ENCODE measurements at regions not wholly inside any gene's neighbourhood (a gene's known extent, or its start where the extent isn't known, plus 50 kb on each side); places are given as distances from the start of the nearest gene placed in this dataset.
"Not testable (repeated sequence)": the region's sequence is repeated elsewhere in the genome, so short reads cannot be mapped to it uniquely, and the experiment has no call there.

DNA sequence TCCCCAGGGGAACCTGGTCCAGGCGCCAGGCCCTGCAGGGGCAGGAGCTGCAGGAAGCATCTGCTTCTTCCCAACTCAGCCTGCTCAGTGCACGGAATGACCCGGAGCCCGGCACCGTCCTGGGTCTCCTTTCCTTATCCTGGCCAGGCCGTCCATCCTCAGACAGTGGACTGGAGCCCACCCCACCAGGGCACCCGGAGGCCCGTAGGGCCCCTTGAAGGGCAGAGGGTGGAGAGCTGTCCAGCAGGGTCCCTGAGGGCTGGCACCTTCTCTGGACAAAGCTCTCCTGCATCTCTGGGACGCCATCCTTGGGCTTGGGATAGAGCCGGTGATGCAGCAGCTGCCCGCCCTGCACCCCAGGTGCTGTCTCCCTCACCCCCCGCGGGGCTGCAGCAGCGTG, 207.9 kb downstream of the TMEM121 start:
- not testable (repeated sequence) for H3K36me3 ChIP-seq (ENCODE audit: control insufficient read depth, insufficient read depth, low read length); H3K27me3 ChIP-seq (replicated peaks; ENCODE audit: control insufficient read depth, insufficient read depth, low read length, poor library complexity, severe bottlenecking); DNase-seq; H3K27ac ChIP-seq (ENCODE audit: insufficient read depth, low read length, poor library complexity, severe bottlenecking); H3K9me3 ChIP-seq (ENCODE audit: control insufficient read depth, low read length); H3K4me1 ChIP-seq (ENCODE audit: control insufficient read depth, insufficient read depth, low read length, poor library complexity, severe bottlenecking); H3K4me3 ChIP-seq (ENCODE audit: insufficient read depth, low read depth, low read length, poor library complexity, severe bottlenecking)

DNA sequence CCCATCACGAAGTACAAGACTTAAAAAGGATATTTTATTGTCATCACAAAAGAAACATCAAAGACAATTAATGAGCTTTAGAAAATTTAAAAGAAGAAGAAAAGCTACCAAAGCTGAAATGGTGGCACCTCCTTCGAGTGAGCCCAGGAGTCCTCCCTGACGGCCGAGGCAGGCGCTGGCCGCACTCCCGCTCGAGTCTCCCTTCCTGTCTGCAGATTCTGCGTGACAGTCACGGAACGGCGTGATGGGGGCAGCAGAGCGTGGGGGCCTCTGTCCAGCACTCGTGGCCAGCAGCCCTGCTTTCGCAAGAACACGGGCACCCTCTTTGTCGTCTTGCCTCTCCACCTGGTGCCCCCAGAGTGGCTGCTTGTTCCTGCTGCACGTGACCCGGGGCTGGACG, 209.9 kb downstream of the TMEM121 start:
- H3K36me3 ChIP-seq (ENCODE audit: control insufficient read depth, insufficient read depth, low read length); H3K27me3 ChIP-seq (replicated peaks; ENCODE audit: control insufficient read depth, insufficient read depth, low read length, poor library complexity, severe bottlenecking); DNase-seq; H3K9me3 ChIP-seq (ENCODE audit: control insufficient read depth, low read length); H3K4me3 ChIP-seq (ENCODE audit: insufficient read depth, low read depth, low read length, poor library complexity, severe bottlenecking); H3K27ac ChIP-seq (ENCODE audit: insufficient read depth, low read length, poor library complexity, severe bottlenecking); H3K4me1 ChIP-seq (ENCODE audit: control insufficient read depth, insufficient read depth, low read length, poor library complexity, severe bottlenecking): not testable (repeated sequence)

DNA sequence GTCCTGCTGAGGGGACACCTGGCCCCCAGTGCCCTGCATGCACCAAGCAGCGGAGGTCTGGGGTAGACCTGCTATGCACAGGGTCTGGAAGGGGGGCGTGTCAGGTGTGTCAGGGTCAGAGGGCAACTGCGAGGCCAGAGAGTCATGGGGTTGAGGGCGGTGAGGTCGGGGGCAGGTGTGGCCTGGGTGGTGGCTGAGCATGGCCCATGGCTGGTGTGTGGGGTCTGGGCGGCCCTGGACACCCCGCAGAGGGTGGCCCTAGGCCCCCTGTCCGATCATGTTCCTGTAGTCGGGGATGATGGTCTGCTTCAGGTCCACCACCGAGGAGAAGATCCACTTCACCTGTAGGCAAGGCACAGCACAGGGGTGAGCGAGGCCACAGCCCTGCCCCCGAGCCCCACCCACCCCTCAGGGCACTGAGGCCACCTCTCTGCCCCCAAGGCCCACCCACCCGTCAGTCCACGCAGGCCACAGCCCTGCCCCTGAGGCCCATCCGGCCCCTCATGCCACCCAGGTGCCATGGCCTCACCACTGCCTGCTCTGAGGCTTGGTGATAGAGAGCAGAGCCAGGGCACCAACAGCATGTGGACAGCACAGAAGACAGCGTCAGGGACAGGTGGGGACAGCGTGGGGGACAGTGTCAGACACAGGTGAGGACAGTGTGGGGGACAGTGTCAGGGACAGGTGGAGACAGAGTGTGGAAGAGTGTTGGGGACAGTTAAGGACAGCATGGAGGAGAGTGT, 211.3 kb downstream of the TMEM121 start:
- Histone ChIP-seq H3K9me3 (ENCODE audit: control insufficient read depth, low read length) (no peaks in the 10 kb centered on the region), H3K27me3 (replicated peaks; ENCODE audit: control insufficient read depth, insufficient read depth, low read length, poor library complexity, severe bottlenecking) (no peaks in the 10 kb centered on the region), H3K4me3 (ENCODE audit: insufficient read depth, low read depth, low read length, poor library complexity, severe bottlenecking) (no peak overlapping the region), H3K4me1 (ENCODE audit: control insufficient read depth, insufficient read depth, low read length, poor library complexity, severe bottlenecking) (no peaks in the 10 kb centered on the region), H3K27ac (ENCODE audit: insufficient read depth, low read length, poor library complexity, severe bottlenecking) (no peak overlapping the region), H3K36me3 (ENCODE audit: control insufficient read depth, insufficient read depth, low read length) (no peaks in the 10 kb centered on the region)
- no peak for DNase-seq

DNA sequence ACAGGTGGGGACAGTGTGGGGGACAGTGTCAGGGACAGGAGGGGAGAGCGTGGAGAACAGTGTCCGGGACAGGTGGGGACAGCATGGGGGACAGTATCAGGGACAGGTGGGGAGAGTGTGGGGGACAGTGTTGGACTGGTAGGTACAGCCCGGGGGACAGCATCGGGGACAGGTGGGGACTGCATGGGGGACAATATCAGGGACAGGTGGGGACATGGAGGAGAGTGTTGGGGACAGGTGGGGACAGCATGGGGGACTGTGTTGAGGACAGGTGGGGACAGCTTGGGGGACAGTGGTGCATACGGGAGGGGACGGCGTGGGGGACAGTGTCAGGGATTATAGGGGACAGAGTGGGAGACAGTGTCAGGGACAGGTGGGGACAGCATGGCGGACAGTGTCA, 212.3 kb downstream of the TMEM121 start:
- DNase-seq = no peak
- Histone ChIP-seq H3K4me1 (ENCODE audit: control insufficient read depth, insufficient read depth, low read length, poor library complexity, severe bottlenecking) (no peaks in the 10 kb centered on the region), H3K9me3 (ENCODE audit: control insufficient read depth, low read length) (no peaks in the 10 kb centered on the region), H3K4me3 (ENCODE audit: insufficient read depth, low read depth, low read length, poor library complexity, severe bottlenecking) (no peak overlapping the region), H3K27me3 (replicated peaks; ENCODE audit: control insufficient read depth, insufficient read depth, low read length, poor library complexity, severe bottlenecking) (no peaks in the 10 kb centered on the region), H3K36me3 (ENCODE audit: control insufficient read depth, insufficient read depth, low read length) (no peaks in the 10 kb centered on the region), H3K27ac (ENCODE audit: insufficient read depth, low read length, poor library complexity, severe bottlenecking) (no peak overlapping the region)

DNA sequence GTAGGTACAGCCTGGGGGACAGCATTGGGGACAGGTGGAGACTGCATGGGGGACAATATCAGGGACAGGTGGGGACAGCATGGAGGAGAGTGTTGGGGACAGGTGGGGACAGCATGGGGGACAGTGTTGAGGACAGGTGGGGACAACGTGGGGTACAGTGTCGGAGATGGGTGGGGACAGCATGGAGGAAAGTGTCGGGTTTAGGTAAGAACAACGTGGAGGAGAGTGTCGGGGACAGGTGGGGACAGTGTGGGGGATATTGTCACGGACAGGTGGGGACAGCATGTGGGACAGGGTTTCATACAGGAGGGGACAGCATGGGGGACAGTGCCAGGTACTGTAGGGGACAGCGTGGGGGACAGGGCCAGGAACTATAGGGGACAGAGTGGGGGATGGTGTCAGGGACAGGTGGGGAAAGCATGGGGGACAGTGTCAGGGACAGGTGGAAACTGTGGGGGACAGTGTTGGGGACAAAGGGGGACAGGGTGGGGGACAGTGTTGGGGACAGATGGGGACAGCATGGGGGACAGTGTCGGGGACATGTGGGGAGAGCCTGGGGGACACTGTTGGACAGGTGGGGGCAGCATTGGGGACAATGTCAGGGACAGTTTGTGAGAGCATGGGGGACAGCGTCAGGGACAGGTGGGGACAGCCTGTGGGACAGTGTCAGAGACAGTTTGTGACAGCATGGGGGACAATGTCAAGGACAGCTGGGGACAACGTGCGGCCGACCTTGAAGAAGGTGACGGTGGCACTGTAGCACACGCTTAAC, 213.1 kb downstream of the TMEM121 start:
- Histone ChIP-seq H3K27ac (ENCODE audit: insufficient read depth, low read length, poor library complexity, severe bottlenecking) (no peak overlapping the region), H3K9me3 (ENCODE audit: control insufficient read depth, low read length) (no peaks in the 10 kb centered on the region), H3K4me3 (ENCODE audit: insufficient read depth, low read depth, low read length, poor library complexity, severe bottlenecking) (no peak overlapping the region), H3K27me3 (replicated peaks; ENCODE audit: control insufficient read depth, insufficient read depth, low read length, poor library complexity, severe bottlenecking) (no peaks in the 10 kb centered on the region), H3K4me1 (ENCODE audit: control insufficient read depth, insufficient read depth, low read length, poor library complexity, severe bottlenecking) (no peaks in the 10 kb centered on the region), H3K36me3 (ENCODE audit: control insufficient read depth, insufficient read depth, low read length) (no peaks in the 10 kb centered on the region)
- no peak for DNase-seq

DNA sequence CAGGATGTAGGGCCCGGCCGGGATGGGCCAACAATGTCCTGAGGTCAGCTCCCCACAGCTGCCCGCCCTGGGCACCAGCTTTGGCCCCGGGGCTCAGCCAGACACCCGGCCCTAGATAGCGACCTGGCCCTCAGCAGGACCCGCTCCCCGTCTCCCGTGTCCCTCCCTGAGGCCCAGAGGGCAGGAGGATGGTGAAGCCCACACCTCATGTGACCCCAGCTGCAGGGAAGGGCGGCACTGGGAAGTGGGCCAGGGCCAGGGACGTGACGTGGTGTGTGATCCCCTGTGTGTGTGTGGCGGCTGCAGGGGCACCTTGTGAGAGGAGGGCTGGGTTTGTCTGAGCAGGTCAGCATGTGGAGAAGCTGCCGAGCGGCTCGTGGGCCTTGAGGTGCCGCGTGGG, 213.9 kb downstream of the TMEM121 start:
- not testable (repeated sequence) for H3K4me1 ChIP-seq (ENCODE audit: control insufficient read depth, insufficient read depth, low read length, poor library complexity, severe bottlenecking); H3K9me3 ChIP-seq (ENCODE audit: control insufficient read depth, low read length); DNase-seq; H3K4me3 ChIP-seq (ENCODE audit: insufficient read depth, low read depth, low read length, poor library complexity, severe bottlenecking); H3K27me3 ChIP-seq (replicated peaks; ENCODE audit: control insufficient read depth, insufficient read depth, low read length, poor library complexity, severe bottlenecking); H3K27ac ChIP-seq (ENCODE audit: insufficient read depth, low read length, poor library complexity, severe bottlenecking); H3K36me3 ChIP-seq (ENCODE audit: control insufficient read depth, insufficient read depth, low read length)

DNA sequence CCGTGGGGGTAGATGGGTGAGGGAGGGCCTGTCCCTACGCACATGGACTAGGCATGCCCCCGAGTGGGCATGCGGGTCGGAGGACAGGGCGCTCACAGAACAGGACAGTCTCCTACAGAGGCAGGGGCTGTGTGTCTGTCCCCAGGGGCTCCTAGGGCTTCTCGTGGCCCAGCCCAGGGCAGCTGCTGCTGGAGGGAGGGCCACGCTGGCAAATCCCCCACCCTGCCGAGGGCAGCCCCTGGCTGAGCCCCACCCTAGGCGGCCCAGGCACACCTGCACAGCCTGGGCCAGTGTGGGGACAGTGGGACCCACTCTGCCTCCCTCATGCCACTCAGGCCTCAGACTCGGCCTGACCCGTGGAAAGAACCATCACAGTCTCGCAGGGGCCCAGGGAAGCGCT, 214.6 kb downstream of the TMEM121 start:
- not testable (repeated sequence) for H3K4me3 ChIP-seq (ENCODE audit: insufficient read depth, low read depth, low read length, poor library complexity, severe bottlenecking); H3K27ac ChIP-seq (ENCODE audit: insufficient read depth, low read length, poor library complexity, severe bottlenecking); H3K36me3 ChIP-seq (ENCODE audit: control insufficient read depth, insufficient read depth, low read length); H3K27me3 ChIP-seq (replicated peaks; ENCODE audit: control insufficient read depth, insufficient read depth, low read length, poor library complexity, severe bottlenecking); DNase-seq; H3K4me1 ChIP-seq (ENCODE audit: control insufficient read depth, insufficient read depth, low read length, poor library complexity, severe bottlenecking); H3K9me3 ChIP-seq (ENCODE audit: control insufficient read depth, low read length)

DNA sequence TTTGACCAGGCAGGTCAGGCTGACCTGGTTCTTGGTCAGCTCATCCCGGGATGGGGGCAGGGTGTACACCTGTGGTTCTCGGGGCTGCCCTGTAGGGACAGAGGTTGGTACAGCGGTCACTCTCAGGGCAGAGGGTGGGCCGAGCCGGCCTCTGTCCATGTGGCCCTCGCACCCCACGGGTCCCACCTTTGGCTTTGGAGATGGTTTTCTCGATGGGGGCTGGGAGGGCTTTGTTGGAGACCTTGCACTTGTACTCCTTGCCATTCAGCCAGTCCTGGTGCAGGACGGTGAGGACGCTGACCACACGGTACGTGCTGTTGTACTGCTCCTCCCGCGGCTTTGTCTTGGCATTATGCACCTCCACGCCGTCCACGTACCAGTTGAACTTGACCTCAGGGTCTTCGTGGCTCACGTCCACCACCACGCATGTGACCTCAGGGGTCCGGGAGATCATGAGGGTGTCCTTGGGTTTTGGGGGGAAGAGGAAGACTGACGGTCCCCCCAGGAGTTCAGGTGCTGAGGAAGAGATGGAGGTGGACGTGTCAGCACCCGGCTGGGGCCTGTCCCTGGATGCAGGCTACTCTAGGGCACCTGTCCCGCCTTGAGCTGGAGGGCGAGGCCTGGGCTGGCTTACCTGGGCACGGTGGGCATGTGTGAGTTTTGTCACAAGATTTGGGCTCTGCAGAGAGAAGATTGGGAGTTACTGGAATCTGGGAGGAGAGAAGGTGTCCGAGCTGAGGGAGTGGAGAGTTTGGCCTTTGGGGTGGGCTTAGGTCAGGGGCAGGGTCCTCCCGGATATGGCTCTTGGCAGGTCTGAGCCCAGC, 215.5 kb downstream of the TMEM121 start:
- not testable (repeated sequence) for H3K9me3 ChIP-seq (ENCODE audit: control insufficient read depth, low read length); DNase-seq; H3K27ac ChIP-seq (ENCODE audit: insufficient read depth, low read length, poor library complexity, severe bottlenecking); H3K4me1 ChIP-seq (ENCODE audit: control insufficient read depth, insufficient read depth, low read length, poor library complexity, severe bottlenecking); H3K36me3 ChIP-seq (ENCODE audit: control insufficient read depth, insufficient read depth, low read length); H3K27me3 ChIP-seq (replicated peaks; ENCODE audit: control insufficient read depth, insufficient read depth, low read length, poor library complexity, severe bottlenecking); H3K4me3 ChIP-seq (ENCODE audit: insufficient read depth, low read depth, low read length, poor library complexity, severe bottlenecking)

DNA sequence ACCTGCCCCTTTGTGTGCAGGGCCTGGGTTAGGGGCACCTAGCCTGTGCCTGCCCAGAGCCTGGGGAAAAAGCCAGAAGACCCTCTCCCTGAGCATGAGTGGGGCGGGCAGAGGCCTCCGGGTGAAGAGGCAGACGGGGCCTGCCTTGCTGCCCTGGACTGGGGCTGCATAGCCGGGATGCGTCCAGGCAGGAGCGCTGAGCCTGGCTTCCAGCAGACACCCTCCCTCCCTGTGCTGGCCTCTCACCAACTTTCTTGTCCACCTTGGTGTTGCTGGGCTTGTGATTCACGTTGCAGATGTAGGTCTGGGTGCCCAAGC, 216.1 kb downstream of the TMEM121 start:
- no peak overlapping the region for H3K27ac ChIP-seq (ENCODE audit: insufficient read depth, low read length, poor library complexity, severe bottlenecking)
- no peaks in the 10 kb centered on the region for H3K27me3 ChIP-seq (replicated peaks; ENCODE audit: control insufficient read depth, insufficient read depth, low read length, poor library complexity, severe bottlenecking)
- no peaks in the 10 kb centered on the region for H3K36me3 ChIP-seq (ENCODE audit: control insufficient read depth, insufficient read depth, low read length)
- no peak overlapping the region for H3K4me3 ChIP-seq (ENCODE audit: insufficient read depth, low read depth, low read length, poor library complexity, severe bottlenecking)
- H3K4me1 ChIP-seq (ENCODE audit: control insufficient read depth, insufficient read depth, low read length, poor library complexity, severe bottlenecking) = no peaks in the 10 kb centered on the region
- DNase-seq = no peak
- no peaks in the 10 kb centered on the region for H3K9me3 ChIP-seq (ENCODE audit: control insufficient read depth, low read length)

All from effector memory CD4-positive, alpha-beta T cell (primary cell).